Urinary bladder (tissue), 3 donors: ENCODE measurements at regions not wholly inside any gene's neighbourhood (a gene's known extent, or its start where the extent isn't known, plus 50 kb on each side); places are given as distances from the start of the nearest gene placed in this dataset.
"Not testable (repeated sequence)": the region's sequence is repeated elsewhere in the genome, so short reads cannot be mapped to it uniquely, and the experiment has no call there.

Source experiments
- DNase-seq: peaks from one replicate; pipeline ENCODE4 v3.0.0-alpha.2; 2015; ENCODE audit errors: extremely low spot score
- H3K27ac ChIP-seq: one replicate; pipeline ENCODE4 v1.5.1; 2013; ENCODE audit warnings: low read depth, mild to moderate bottlenecking, moderate library complexity
- H3K36me3 ChIP-seq: one replicate; pipeline ENCODE4 v1.6.1; 2013; ENCODE audit warnings: mild to moderate bottlenecking, moderate library complexity; ENCODE audit not compliant: insufficient read depth
- H3K4me1 ChIP-seq: one replicate; pipeline ENCODE4 v1.6.1; 2013; ENCODE audit warnings: mild to moderate bottlenecking, moderate library complexity; ENCODE audit not compliant: insufficient read depth
- H3K4me3 ChIP-seq: one replicate; pipeline ENCODE4 v1.5.1; 2013; ENCODE audit warnings: low read depth, low read length
- WGBS: extraction: QIAGEN DNeasy Blood & Tissue Kit; methylation state at CpG from one replicate; pipeline ENCODE4 v1.1.7; 2013; 5-methylcytosine and 5-hydroxymethylcytosine counted together
- donor health status: healthy with polysubstance abuse.
- donor health status: healthy.

DNA sequence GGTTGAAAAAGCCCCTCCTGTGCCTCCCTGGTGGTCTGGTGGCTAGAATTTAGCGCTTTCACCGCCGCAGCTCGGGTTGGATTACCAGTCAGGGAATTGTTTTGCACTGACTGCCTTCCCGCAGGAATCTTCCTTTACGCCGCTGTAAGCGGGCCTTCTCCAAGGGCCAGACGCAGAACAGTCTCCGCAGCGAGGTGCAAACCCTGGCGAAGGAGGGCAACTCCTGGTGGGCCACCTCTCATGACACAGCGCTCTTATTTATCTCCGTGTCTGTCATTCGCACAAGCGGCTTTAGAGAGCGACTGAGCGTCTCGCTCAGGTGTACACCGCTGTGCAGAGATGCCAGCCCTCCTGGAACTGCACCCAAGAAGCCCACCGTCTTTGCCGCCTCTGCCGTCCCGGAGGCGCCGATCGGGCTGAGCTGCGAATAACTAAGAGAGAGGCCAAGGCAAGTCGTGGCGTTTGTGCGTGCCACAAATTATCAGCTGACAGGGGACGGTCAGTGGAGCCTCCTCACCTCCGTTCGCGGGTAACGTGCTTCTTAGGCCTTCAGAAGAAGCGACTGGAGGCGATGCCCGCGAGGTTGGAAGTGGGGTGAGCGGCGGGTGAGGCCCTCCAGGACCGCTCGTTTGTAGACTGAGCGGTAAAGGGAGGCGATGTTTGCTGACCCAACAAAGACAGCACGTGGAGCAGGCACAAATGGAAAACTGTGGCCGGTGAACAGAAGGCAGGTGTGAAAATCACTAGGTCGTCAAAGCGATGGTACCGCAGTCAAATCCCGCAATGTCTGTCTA is 93.5 kb downstream of the PRKAB2 start:
- Histone ChIP-seq H3K4me1 (no peaks in the 10 kb centered on the region), H3K4me3 (no peak overlapping the region), H3K27ac (no peak overlapping the region), H3K36me3 (no peaks in the 10 kb centered on the region)
- 8% methylated on average over 52 of the region's 52 CpGs for WGBS
- DNase-seq = no peak

GRCh38 chr1:147077936-147078605 is 94.2 kb downstream of the PRKAB2 start:
- Histone ChIP-seq H3K4me1 (no peaks in the 10 kb centered on the region), H3K36me3 (no peaks in the 10 kb centered on the region), H3K4me3 (no peak overlapping the region), H3K27ac (no peak overlapping the region)
- WGBS = 7% methylated on average over 37 of the region's 37 CpGs
- no peak for DNase-seq

GRCh38 chr1:147077523-147077922 is 94.7 kb downstream of the PRKAB2 start:
- DNase-seq = no peak
- 7% methylated on average over 20 of the region's 20 CpGs for WGBS

GRCh38 chr1:147077081-147077480 is 95.2 kb downstream of the PRKAB2 start:
- Histone ChIP-seq H3K4me3 (no peak overlapping the region), H3K4me1 (no peaks in the 10 kb centered on the region), H3K27ac (no peak overlapping the region), H3K36me3 (no peaks in the 10 kb centered on the region)
- no peak for DNase-seq
- 13% methylated on average over 28 of the region's 28 CpGs for WGBS

More at GRCh38 chr1:147077523-147077922, 94.7 kb downstream of the PRKAB2 start:
- Histone ChIP-seq H3K4me3 (no peak overlapping the region), H3K27ac (no peak overlapping the region), H3K36me3 (no peaks in the 10 kb centered on the region), H3K4me1 (no peaks in the 10 kb centered on the region)

GRCh38 chr1:147076442-147076841 is 95.8 kb downstream of the PRKAB2 start:
- Histone ChIP-seq H3K4me3 (no peak overlapping the region), H3K4me1 (no peaks in the 10 kb centered on the region), H3K36me3 (no peaks in the 10 kb centered on the region), H3K27ac (no peak overlapping the region)
- no peak for DNase-seq
- 72% methylated on average over 7 of the region's 7 CpGs for WGBS

GRCh38 chr1:147072482-147073432 is 99.5 kb downstream of the PRKAB2 start:
- H3K4me1 ChIP-seq = no peaks in the 10 kb centered on the region
- no peaks in the 10 kb centered on the region for H3K36me3 ChIP-seq
- H3K4me3 ChIP-seq = no peak overlapping the region
- no peak overlapping the region for H3K27ac ChIP-seq
- no peak for DNase-seq
- 5% methylated on average over 58 of the region's 58 CpGs for WGBS

GRCh38 chr1:147071142-147071541 is 101.1 kb downstream of the PRKAB2 start:
- no peak for DNase-seq
- Histone ChIP-seq H3K36me3 (no peaks in the 10 kb centered on the region), H3K4me3 (no peak overlapping the region), H3K27ac (no peak overlapping the region), H3K4me1 (no peaks in the 10 kb centered on the region)
- 92% methylated on average over 1 of the region's 1 CpG for WGBS

- 75% methylated on average over 2 of the region's 2 CpGs for WGBS
- Histone ChIP-seq H3K4me3 (no peak overlapping the region), H3K4me1 (no peaks in the 10 kb centered on the region), H3K27ac (no peak overlapping the region), H3K36me3 (no peaks in the 10 kb centered on the region)
- DNase-seq = no peak
Observed at GRCh38 chr1:147062956-147063355, 109.3 kb downstream of the PRKAB2 start.

DNA sequence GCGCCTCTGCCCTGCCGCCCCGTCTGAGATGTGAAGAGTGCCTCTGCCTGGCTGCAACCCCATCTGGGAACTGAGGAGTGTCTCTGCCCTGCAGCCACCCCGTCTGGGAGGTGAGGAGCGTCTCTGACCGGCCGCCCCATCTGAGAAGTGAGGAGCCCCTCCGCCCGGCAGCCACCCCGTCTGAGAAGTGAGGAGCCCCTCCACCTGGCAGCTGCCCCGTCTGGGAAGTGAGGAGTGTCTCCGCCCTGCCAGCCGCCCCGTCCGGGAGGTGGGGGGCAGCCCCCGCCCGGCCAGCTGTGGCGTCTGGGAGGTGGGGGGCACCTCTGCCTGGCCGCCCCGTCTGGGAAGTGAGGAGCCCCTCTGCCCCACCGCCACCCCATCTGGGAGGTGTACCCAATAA is 110.4 kb downstream of the PRKAB2 start:
- H3K36me3 ChIP-seq, DNase-seq, H3K4me3 ChIP-seq, H3K27ac ChIP-seq, H3K4me1 ChIP-seq: not testable (repeated sequence)
- 94% methylated on average over 21 of the region's 21 CpGs for WGBS

- 82% methylated on average over 5 of the region's 5 CpGs for WGBS
Observed at GRCh38 chr1:147053269-147053668, 115.1 kb downstream of the NBPF12 start.

GRCh38 chr1:147052677-147053076 is 114.6 kb downstream of the NBPF12 start:
- DNase-seq = no peak
- no peaks in the 10 kb centered on the region for H3K36me3 ChIP-seq
- H3K4me3 ChIP-seq = no peak overlapping the region
- no peaks in the 10 kb centered on the region for H3K4me1 ChIP-seq
- WGBS = 82% methylated on average over 5 of the region's 5 CpGs
- no peak overlapping the region for H3K27ac ChIP-seq

More at GRCh38 chr1:147053269-147053668, 115.1 kb downstream of the NBPF12 start:
- DNase-seq = no peak
- H3K4me3 ChIP-seq = no peak overlapping the region
- H3K27ac ChIP-seq = no peak overlapping the region
- no peaks in the 10 kb centered on the region for H3K36me3 ChIP-seq
- no peaks in the 10 kb centered on the region for H3K4me1 ChIP-seq

DNA sequence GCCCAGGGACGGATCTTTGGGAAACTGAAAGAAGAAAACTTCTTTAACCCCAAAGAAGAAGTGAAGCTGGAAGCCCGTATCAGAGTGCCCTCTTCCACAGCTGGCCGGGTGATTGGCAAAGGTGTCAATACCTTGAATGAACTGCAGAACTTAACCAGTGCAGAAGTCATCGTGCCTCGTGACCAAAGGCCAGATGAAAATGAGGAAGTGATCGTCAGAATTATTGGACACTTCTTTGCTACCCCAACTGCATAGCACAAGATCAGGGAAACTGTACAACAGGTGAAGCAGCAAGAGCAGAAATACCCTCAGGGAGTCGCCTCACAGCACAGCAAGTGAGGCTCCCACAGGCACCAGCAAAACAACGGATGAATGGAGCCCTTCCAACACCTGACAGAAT is 114.0 kb downstream of the NBPF12 start:
- Histone ChIP-seq H3K4me1 (no peaks in the 10 kb centered on the region), H3K36me3 (no peaks in the 10 kb centered on the region), H3K4me3 (no peak overlapping the region), H3K27ac (no peak overlapping the region)
- WGBS = 81% methylated on average over 8 of the region's 8 CpGs
- no peak for DNase-seq

DNA sequence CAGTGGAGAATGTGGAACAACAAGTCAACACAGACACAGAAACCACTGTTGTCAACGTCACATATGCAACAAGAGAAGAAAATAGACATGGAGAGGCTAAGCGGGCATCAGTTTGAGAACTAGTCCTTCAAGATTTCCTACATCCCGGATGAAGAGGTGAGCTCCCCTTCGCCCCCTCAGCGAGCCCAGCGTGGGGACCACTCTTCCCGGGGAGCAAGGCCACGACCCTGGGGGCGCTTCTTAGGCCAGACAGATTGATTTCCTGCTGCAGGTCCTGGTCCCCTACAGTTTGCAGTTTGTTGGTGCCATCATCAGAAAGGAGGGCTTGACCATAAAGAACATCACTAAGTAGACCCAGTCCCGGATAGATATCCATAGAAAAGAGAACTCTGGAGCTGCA is 113.0 kb downstream of the NBPF12 start:
- DNase-seq = no peak

More for the DNA sequence above, 113.0 kb downstream of the NBPF12 start:
- Histone ChIP-seq H3K36me3 (no peaks in the 10 kb centered on the region), H3K4me1 (no peaks in the 10 kb centered on the region), H3K27ac (no peak overlapping the region), H3K4me3 (no peak overlapping the region)
- 87% methylated on average over 10 of the region's 10 CpGs for WGBS
